ENCODE measurements at regions not wholly inside any gene's neighbourhood (a gene's known extent, or its start where the extent isn't known, plus 50 kb on each side); places are given as distances from the start of the nearest gene placed in this dataset.

GRCh38 chr21:35233756-35234155, 184.7 kb upstream of the RUNX1 start:
- no peak for DNase-seq

- no peak for DNase-seq
Measured at GRCh38 chr21:35232545-35233176, 183.6 kb upstream of the RUNX1 start.

- DNase-seq = no peak
Measured at GRCh38 chr21:35231090-35231489, 182.0 kb upstream of the RUNX1 start.

- peak in 1 of 2 experiments; percentile 48 for DNase-seq
Measured at GRCh38 chr21:35229290-35229689, 180.2 kb upstream of the RUNX1 start.

- peak; percentile 58 to 69 for DNase-seq
Measured at GRCh38 chr21:35227786-35228185, 178.7 kb upstream of the RUNX1 start.

GRCh38 chr21:35226968-35227744, 178.1 kb upstream of the RUNX1 start:
- DNase-seq = peak; percentile 75 to 91

GRCh38 chr21:35226328-35226727, 177.2 kb upstream of the RUNX1 start:
- DNase-seq = peak in 1 of 2 experiments; percentile 11

- DNase-seq = no peak
Measured at GRCh38 chr21:35225573-35225972, 176.5 kb upstream of the RUNX1 start.

- DNase-seq = no peak
Measured at GRCh38 chr21:35223480-35224156, 174.5 kb upstream of the RUNX1 start.

- no peak for DNase-seq
Measured at GRCh38 chr21:35222541-35222941, 173.4 kb upstream of the RUNX1 start.

- no peak for DNase-seq
Measured at GRCh38 chr21:35222021-35222420, 172.9 kb upstream of the RUNX1 start.

- DNase-seq = no peak
Measured at GRCh38 chr21:35220301-35220700, 171.2 kb upstream of the RUNX1 start.

GRCh38 chr21:35219719-35220118, 170.6 kb upstream of the RUNX1 start:
- no peak for DNase-seq

- DNase-seq = no peak
Measured at GRCh38 chr21:35219291-35219690, 170.2 kb upstream of the RUNX1 start.

GRCh38 chr21:35217504-35218060, 168.5 kb upstream of the RUNX1 start:
- peak; percentile 57 to 65 for DNase-seq

- DNase-seq = no peak
Measured at GRCh38 chr21:35216996-35217395, 167.9 kb upstream of the RUNX1 start.

- DNase-seq = no peak
Measured at GRCh38 chr21:35215870-35216269, 166.8 kb upstream of the RUNX1 start.

- no peak for DNase-seq
Measured at GRCh38 chr21:35212393-35213127, 163.5 kb upstream of the RUNX1 start.

GRCh38 chr21:35211782-35212181, 162.7 kb upstream of the RUNX1 start:
- DNase-seq = no peak

- no peak for DNase-seq
Measured at GRCh38 chr21:35210093-35210492, 161.0 kb upstream of the RUNX1 start.

- DNase-seq = no peak
Measured at GRCh38 chr21:35208810-35209517, 159.9 kb upstream of the RUNX1 start.

- no peak for DNase-seq
Measured at GRCh38 chr21:35208104-35208503, 159.0 kb upstream of the RUNX1 start.

Measured in NCI-H526 (cell line).